Right cardiac atrium (tissue), 5 donors: ENCODE measurements at regions not wholly inside any gene's neighbourhood (a gene's known extent, or its start where the extent isn't known, plus 50 kb on each side); places are given as distances from the start of the nearest gene placed in this dataset.
"Not testable (repeated sequence)": the region's sequence is repeated elsewhere in the genome, so short reads cannot be mapped to it uniquely, and the experiment has no call there.

Source experiments
- ATAC-seq, 2 donors: fragments of 200-7000 bp; cut with Tn5 transposase; one replicate each; pipeline versions ENCODE4 v1.8.0 to v1.9.1; 2020; ENCODE audit warnings: moderate library complexity in 2 of 2, mild to moderate bottlenecking in 1 of 2
- DNase-seq, 3 donors: peaks; one replicate each; pipeline ENCODE4 v3.0.0-alpha.2; 2020
- H3K27ac ChIP-seq: one replicate; pipeline ENCODE4 v1.5.1; 2013; ENCODE audit warnings: mild to moderate bottlenecking, low read length, control low read depth, moderate library complexity
- H3K27me3 ChIP-seq: one replicate; pipeline ENCODE4 v1.6.1; 2013; ENCODE audit not compliant: control insufficient read depth, insufficient read depth
- H3K4me1 ChIP-seq: one replicate; pipeline ENCODE4 v1.6.1; 2013; ENCODE audit warnings: low read length; ENCODE audit not compliant: control insufficient read depth, insufficient read depth
- H3K4me3 ChIP-seq: one replicate; pipeline ENCODE4 v1.5.1; 2013; ENCODE audit warnings: low read length, control low read depth
- H3K9me3 ChIP-seq: one replicate; pipeline ENCODE4 v1.6.1; 2013; ENCODE audit warnings: low read length; ENCODE audit not compliant: control insufficient read depth
- WGBS: extraction: QIAGEN DNeasy Blood & Tissue Kit; methylation state at CpG from one replicate; pipeline ENCODE4 v1.1.7; 2013; 5-methylcytosine and 5-hydroxymethylcytosine counted together
- intact Hi-C, 4 donors: fragments of 100-400 bp; cut with DNase I; formaldehyde crosslinking; loops; one replicate each; pipeline versions ENCODE4 v1.11.0 to v1.14.0; 2022 to 2023
- donor health status: healthy with polysubstance abuse.
- donor health status: DM: no; HTN: yes; CAD: no.
- donor health status: DM: no; HTN: no; CAD: no.
- donor health status: DM: no; HTN: yes; CAD: no; lungs with severe emphysema.
- donor health status: DM: yes; HTN: yes; CAD: no.

GRCh38 chr6:792662-793061, 99.7 kb upstream of the EXOC2 start:
- 81% methylated on average over 11 of the region's 11 CpGs for WGBS
- H3K4me3 ChIP-seq: no peak overlapping the region
- no peak overlapping the region for H3K27ac ChIP-seq
- ATAC-seq (no peak), DNase-seq (no peak)
- H3K27me3 ChIP-seq: no peaks in the 10 kb centered on the region
- no peaks in the 10 kb centered on the region for H3K9me3 ChIP-seq
- intact Hi-C loops: loop anchor here in 2 of 4 donors (5.0 to 10.0 kb wide), 2 partner anchors 198 to 200 kb away; no protein-coding TSS in a partner anchor
- H3K4me1 ChIP-seq: no peaks in the 10 kb centered on the region

GRCh38 chr6:788058-788457, 95.1 kb upstream of the EXOC2 start:
- intact Hi-C loops: no loop called here
- Histone ChIP-seq H3K27me3 (no peaks in the 10 kb centered on the region), H3K27ac (no peak overlapping the region), H3K4me1 (no peaks in the 10 kb centered on the region), H3K4me3 (no peak overlapping the region), H3K9me3 (no peaks in the 10 kb centered on the region)
- DNase-seq: no peak
- WGBS: 58% methylated on average over 8 of the region's 8 CpGs
- ATAC-seq: no peak

- Histone ChIP-seq H3K9me3 (no peaks in the 10 kb centered on the region), H3K27me3 (no peaks in the 10 kb centered on the region), H3K4me3 (no peak overlapping the region), H3K27ac (no peak overlapping the region), H3K4me1 (no peaks in the 10 kb centered on the region)
- 76% methylated on average over 12 of the region's 12 CpGs for WGBS
- no peak for DNase-seq
- no peak for ATAC-seq
- intact Hi-C loops: no loop called here
Observed at GRCh38 chr6:786946-787763, 94.2 kb upstream of the EXOC2 start.

- H3K27me3 ChIP-seq: no peaks in the 10 kb centered on the region
- 85% methylated on average over 9 of the region's 9 CpGs for WGBS
- no peaks in the 10 kb centered on the region for H3K4me1 ChIP-seq
- no peak overlapping the region for H3K4me3 ChIP-seq
- no peaks in the 10 kb centered on the region for H3K9me3 ChIP-seq
- ATAC-seq: no peak
- intact Hi-C loops: no loop called here
- H3K27ac ChIP-seq: no peak overlapping the region
- DNase-seq: no peak
Observed at GRCh38 chr6:783966-784735, 91.2 kb upstream of the EXOC2 start.

GRCh38 chr6:782141-782540, 89.2 kb upstream of the EXOC2 start:
- Histone ChIP-seq H3K27me3 (no peaks in the 10 kb centered on the region), H3K9me3 (no peaks in the 10 kb centered on the region), H3K4me1 (no peaks in the 10 kb centered on the region), H3K4me3 (no peak overlapping the region), H3K27ac (no peak overlapping the region)
- ATAC-seq (no peak), DNase-seq (no peak)
- intact Hi-C loops: no loop called here
- 60% methylated on average over 5 of the region's 5 CpGs for whole genome bisulfite sequencing

- Histone ChIP-seq H3K9me3 (no peaks in the 10 kb centered on the region), H3K27me3 (no peaks in the 10 kb centered on the region), H3K4me1 (no peaks in the 10 kb centered on the region), H3K27ac (no peak overlapping the region), H3K4me3 (no peak overlapping the region)
- no peak for DNase-seq
- no peak for ATAC-seq
- 61% methylated on average over 13 of the region's 13 CpGs for WGBS
- intact Hi-C loops: no loop called here
Observed at GRCh38 chr6:781350-781961, 88.5 kb upstream of the EXOC2 start.

GRCh38 chr6:780706-781105, 87.8 kb upstream of the EXOC2 start:
- no peaks in the 10 kb centered on the region for H3K9me3 ChIP-seq
- H3K27ac ChIP-seq: no peak overlapping the region
- H3K4me3 ChIP-seq: no peak overlapping the region
- WGBS: 79% methylated on average over 3 of the region's 3 CpGs
- H3K27me3 ChIP-seq: no peaks in the 10 kb centered on the region
- DNase-seq (no peak), ATAC-seq (no peak)
- intact Hi-C loops: no loop called here
- no peaks in the 10 kb centered on the region for H3K4me1 ChIP-seq

GRCh38 chr6:776951-777350, 84.0 kb upstream of the EXOC2 start:
- intact Hi-C loops: no loop called here

GRCh38 chr6:776528-776931, 83.6 kb upstream of the EXOC2 start:
- H3K27me3 ChIP-seq: no peaks in the 10 kb centered on the region
- intact Hi-C loops: no loop called here
- no peak overlapping the region for H3K4me3 ChIP-seq
- 64% methylated on average over 3 of the region's 3 CpGs for WGBS
- DNase-seq (no peak), ATAC-seq (no peak)
- no peaks in the 10 kb centered on the region for H3K4me1 ChIP-seq
- no peak overlapping the region for H3K27ac ChIP-seq
- H3K9me3 ChIP-seq: no peaks in the 10 kb centered on the region

More at GRCh38 chr6:776951-777350, 84.0 kb upstream of the EXOC2 start:
- no peaks in the 10 kb centered on the region for H3K9me3 ChIP-seq
- no peak overlapping the region for H3K4me3 ChIP-seq
- no peaks in the 10 kb centered on the region for H3K27me3 ChIP-seq
- H3K4me1 ChIP-seq: no peaks in the 10 kb centered on the region
- ATAC-seq (no peak), DNase-seq (no peak)
- WGBS: 88% methylated on average over 9 of the region's 9 CpGs
- no peak overlapping the region for H3K27ac ChIP-seq

- no peak for ATAC-seq
- Histone ChIP-seq H3K4me1 (no peaks in the 10 kb centered on the region), H3K4me3 (no peak overlapping the region), H3K27me3 (no peaks in the 10 kb centered on the region), H3K27ac (no peak overlapping the region), H3K9me3 (no peaks in the 10 kb centered on the region)
- no peak for DNase-seq
- intact Hi-C loops: no loop called here
- 50% methylated on average over 5 of the region's 5 CpGs for WGBS
Observed at GRCh38 chr6:775863-776262, 82.9 kb upstream of the EXOC2 start.

- H3K27me3 ChIP-seq, H3K9me3 ChIP-seq, ATAC-seq, H3K27ac ChIP-seq, H3K4me1 ChIP-seq, H3K4me3 ChIP-seq, intact Hi-C loops, DNase-seq: not testable (repeated sequence)
Observed at GRCh38 chr6:771683-772082, 78.7 kb upstream of the EXOC2 start.
